ENCODE measurements at regions not wholly inside any gene's neighbourhood (a gene's known extent, or its start where the extent isn't known, plus 50 kb on each side); places are given as distances from the start of the nearest gene placed in this dataset.
"Not testable (repeated sequence)": the region's sequence is repeated elsewhere in the genome, so short reads cannot be mapped to it uniquely, and the experiment has no call there.

GRCh38 chr14:70269582-70269981, 80.8 kb upstream of the SLC8A3 start:
- no peak for DNase-seq

- no peak for DNase-seq
These were observed 80.0 kb upstream of the SLC8A3 start for GRCh38 chr14:70268760-70269159.

GRCh38 chr14:70266157-70266556, 77.4 kb upstream of the SLC8A3 start:
- no peak for DNase-seq

GRCh38 chr14:70265422-70265821, 76.7 kb upstream of the SLC8A3 start:
- DNase-seq: no peak

GRCh38 chr14:70259420-70259819, 70.7 kb upstream of the SLC8A3 start:
- no peak for DNase-seq

GRCh38 chr14:70257526-70257925, 68.8 kb upstream of the SLC8A3 start:
- peak; percentile 21 to 49 (median 43) for DNase-seq

- no peak for DNase-seq
These were observed 67.8 kb upstream of the SLC8A3 start for GRCh38 chr14:70256601-70257000.

GRCh38 chr14:70255071-70256057, 66.6 kb upstream of the SLC8A3 start:
- peak in 2 of 4 experiments; percentile 7 for DNase-seq

- peak; percentile 18 to 71 (median 49) for DNase-seq
These were observed 65.8 kb upstream of the SLC8A3 start for GRCh38 chr14:70254476-70254961.

GRCh38 chr14:70253547-70253946, 64.8 kb upstream of the SLC8A3 start:
- DNase-seq: not testable (repeated sequence)

- DNase-seq: no peak
These were observed 56.3 kb upstream of the SLC8A3 start for GRCh38 chr14:70245026-70245425.

GRCh38 chr14:70239802-70240201, 51.1 kb upstream of the SLC8A3 start:
- DNase-seq: no peak

GRCh38 chr14:70238635-70239034, 49.9 kb upstream of the SLC8A3 start:
- DNase-seq: not testable (repeated sequence)
